LoVo (cell line): ENCODE measurements at regions not wholly inside any gene's neighbourhood (a gene's known extent, or its start where the extent isn't known, plus 50 kb on each side); places are given as distances from the start of the nearest gene placed in this dataset.

Source experiments
- DNase-seq: peaks from one replicate; pipeline ENCODE4 v3.0.0-alpha.2; 2016; ENCODE audit warnings: low spot score

DNA sequence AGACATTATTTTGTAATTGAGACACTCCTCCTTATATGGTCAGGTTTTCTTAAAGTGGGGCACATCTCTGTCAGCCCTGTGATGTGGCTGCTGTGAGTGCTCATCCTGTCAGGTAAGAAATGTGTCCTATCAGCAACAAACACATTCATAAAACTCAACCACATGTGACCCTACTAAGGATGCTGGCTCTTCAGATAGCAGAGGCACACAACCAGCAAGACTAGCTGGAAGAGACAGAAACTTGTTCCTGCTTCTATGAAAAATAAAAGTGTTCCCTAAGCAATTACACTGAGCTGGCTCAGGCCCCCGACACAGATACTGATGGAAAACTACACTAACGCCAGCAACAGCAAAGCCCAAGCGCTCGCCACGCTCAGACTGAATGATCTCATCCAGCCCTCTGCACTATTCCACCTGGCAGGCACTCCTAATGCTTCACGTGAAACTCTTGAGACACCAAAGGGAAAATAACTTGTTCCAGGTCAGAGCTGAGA lies 49.8 kb upstream of the CYP2D6 start:
- DNase-seq: no peak
